SK-N-SH (cell line): ENCODE measurements at regions not wholly inside any gene's neighbourhood (a gene's known extent, or its start where the extent isn't known, plus 50 kb on each side); places are given as distances from the start of the nearest gene placed in this dataset.

Experiments
- CTCF ChIA-PET: fragments of 300-600, 350-600 bp; formaldehyde crosslinking; extraction: SDS; loops from one replicate; lab custom pipeline; 2021; lab: Yijun Ruan, JAX
- POLR2A ChIA-PET: fragments of 350-600 bp; sonication (Branson Sonifier 250); formaldehyde crosslinking; extraction: SDS; loops from one replicate; lab custom pipeline; 2020; ENCODE audit warnings: antibody characterized with exemption, inconsistent platforms; lab: Yijun Ruan, JAX
- DNase-seq: peaks from one replicate; pipeline ENCODE4 v3.0.0; 2012
- H2AFZ ChIP-seq: fragments of 200-600 bp; sonication (generic); 2 replicates; pipeline ENCODE4 v1.8.1; 2016; ENCODE audit warnings: antibody characterized with exemption, mild to moderate bottlenecking, low read depth
- H3F3A ChIP-seq: fragments of 200-600 bp; sonication (generic); replicated peaks from 2 replicates; pipeline ENCODE3; 2016; ENCODE audit warnings: antibody characterized with exemption, mild to moderate bottlenecking; ENCODE audit not compliant: insufficient read depth
- H3K27ac ChIP-seq, 2 experiments: fragments of 200-500 bp in 1 of 2; fragments of 200-600 bp in 1 of 2; sonication (Bioruptor generic) in 1 of 2; sonication (generic), shearing (Covaris generic) in 1 of 2; 2 replicates each; pipeline versions ENCODE4 v1.5.1 to v1.6.1; 2014 to 2016; ENCODE audit warnings: low read depth in 2 of 2, inconsistent platforms in 1 of 2, low read length in 1 of 2, mild to moderate bottlenecking in 1 of 2, mixed read lengths in 1 of 2
- H3K27me3 ChIP-seq: fragments of 200-600 bp; sonication (generic), shearing (Covaris generic); 2 replicates; pipeline ENCODE4 v1.6.1; 2016; ENCODE audit warnings: mixed run types; ENCODE audit not compliant: insufficient read depth
- H3K36me3 ChIP-seq, 2 experiments: fragments of 200-500 bp in 1 of 2; fragments of 200-600 bp in 1 of 2; sonication (Bioruptor generic) in 1 of 2; sonication (generic) in 1 of 2; replicated peaks in 1 of 2; 2 replicates each; pipeline versions ENCODE3 to v1.5.1; 2014 to 2016; ENCODE audit warnings: low read length in 1 of 2, mild to moderate bottlenecking in 1 of 2; ENCODE audit not compliant: insufficient read depth in 2 of 2, control insufficient read depth in 1 of 2
- H3K4me1 ChIP-seq, 2 experiments: fragments of 200-500 bp in 1 of 2; fragments of 200-600 bp in 1 of 2; sonication (Bioruptor generic) in 1 of 2; sonication (generic), shearing (Covaris generic) in 1 of 2; 2 replicates each; pipeline versions ENCODE4 v1.5.1 to v1.6.1; 2014 to 2016; ENCODE audit warnings: low read depth in 1 of 2, low read length in 1 of 2, mixed run types in 1 of 2; ENCODE audit not compliant: insufficient read depth in 2 of 2, control insufficient read depth in 1 of 2
- H3K4me2 ChIP-seq: fragments of 200-600 bp; sonication (generic), shearing (Covaris generic); 2 replicates; pipeline ENCODE4 v1.6.1; 2017; ENCODE audit warnings: mixed run types
- H3K4me3 ChIP-seq, 2 experiments: fragments of 200-500 bp in 1 of 2; fragments of 200-600 bp in 1 of 2; sonication (Bioruptor generic) in 1 of 2; sonication (generic), shearing (Covaris generic) in 1 of 2; 2 replicates each; pipeline versions ENCODE4 v1.5.1 to v1.8.1; 2014 to 2016; ENCODE audit warnings: low read depth in 2 of 2, inconsistent platforms in 1 of 2, low read length in 1 of 2, mild to moderate bottlenecking in 1 of 2, mixed read lengths in 1 of 2, moderate library complexity in 1 of 2
- H3K79me2 ChIP-seq: fragments of 200-600 bp; sonication (generic); 2 replicates; pipeline ENCODE4 v1.8.1; 2017; ENCODE audit warnings: mild to moderate bottlenecking; ENCODE audit not compliant: insufficient read depth
- H3K9ac ChIP-seq: fragments of 200-600 bp; sonication (generic); 2 replicates; pipeline ENCODE4 v1.6.1; 2017; ENCODE audit warnings: mixed run types
- H3K9me2 ChIP-seq: fragments of 200-600 bp; sonication (generic); 2 replicates; pipeline ENCODE4 v1.6.1; 2017; ENCODE audit warnings: mixed run types
- H3K9me3 ChIP-seq: fragments of 200-600 bp; sonication (generic); 2 replicates; pipeline ENCODE4 v1.6.1; 2017; ENCODE audit warnings: mixed run types, mild to moderate bottlenecking, moderate library complexity
- H4K20me1 ChIP-seq: fragments of 200-600 bp; sonication (generic); 2 replicates; pipeline ENCODE4 v1.6.1; 2017; ENCODE audit warnings: mild to moderate bottlenecking, mixed run types; ENCODE audit not compliant: insufficient read depth
- CHD2 ChIP-seq: fragments of 150-350 bp; IDR thresholded peaks from 2 replicates; pipeline ENCODE4 v1.6.1; 2018; ENCODE audit warnings: low read length; ENCODE audit not compliant: partially characterized antibody
- ELF1 ChIP-seq: IDR thresholded peaks from 2 replicates; pipeline ENCODE4 v1.4.0; 2012
- FOXJ3 ChIP-seq: sonication (generic); formaldehyde crosslinking; IDR thresholded peaks from 2 replicates; pipeline ENCODE4 v1.5.1; 2020; ENCODE audit warnings: mild to moderate bottlenecking, missing genetic modification reagents
- GABPA ChIP-seq: IDR thresholded peaks from 2 replicates; pipeline ENCODE4 v1.4.0; 2012; ENCODE audit warnings: low read depth, mild to moderate bottlenecking
- GATA2 ChIP-seq: sonication (generic); formaldehyde crosslinking; IDR thresholded peaks from 2 replicates; pipeline ENCODE4 v1.5.0; 2020; ENCODE audit warnings: mild to moderate bottlenecking, missing genetic modification reagents
- MEF2A ChIP-seq: IDR thresholded peaks from 2 replicates; pipeline ENCODE4 v1.4.0; 2012; ENCODE audit warnings: low read depth, borderline replicate concordance
- NFIC ChIP-seq: IDR thresholded peaks from 2 replicates; pipeline ENCODE4 v1.4.0; 2012; ENCODE audit warnings: borderline replicate concordance
- PBX3 ChIP-seq: IDR thresholded peaks from 2 replicates; pipeline ENCODE4; 2012
- RAD21 ChIP-seq: IDR thresholded peaks from 2 replicates; pipeline ENCODE4 v1.6.1; 2012; ENCODE audit warnings: mild to moderate bottlenecking, low read length
- RCOR1 ChIP-seq: fragments of 150-350 bp; IDR thresholded peaks from 2 replicates; pipeline ENCODE4 v1.6.1; 2017; ENCODE audit warnings: antibody characterized with exemption, low read length
- REST ChIP-seq: IDR thresholded peaks from 2 replicates; pipeline ENCODE4 v1.6.1; 2012; ENCODE audit warnings: mild to moderate bottlenecking, low read depth, low read length, moderate library complexity
- RFX5 ChIP-seq: IDR thresholded peaks from 2 replicates; pipeline ENCODE4 v1.6.1; 2012; ENCODE audit warnings: mild to moderate bottlenecking, improper control_type of control experiment, low read length
- SMC3 ChIP-seq: IDR thresholded peaks from 2 replicates; pipeline ENCODE4 v1.6.1; 2012; ENCODE audit warnings: low read depth, low read length, improper control_type of control experiment
- TAF1 ChIP-seq: IDR thresholded peaks from 2 replicates; pipeline ENCODE4 v1.6.1; 2012; ENCODE audit warnings: low read depth, mild to moderate bottlenecking, low read length, moderate library complexity, borderline replicate concordance
- whole genome bisulfite sequencing: methylation state at CpG from one replicate; pipeline ENCODE4 v1.1.6; 2017; ENCODE audit warnings: low lambda C conversion rate; 5-methylcytosine and 5-hydroxymethylcytosine counted together

- H2AFZ ChIP-seq: no peak overlapping the region
- CTCF ChIA-PET: no interaction called here
- no peak for DNase-seq
- H4K20me1 ChIP-seq: no peaks in the 10 kb centered on the region
- 62% methylated on average over 4 of the region's 4 CpGs for WGBS
- H3K9me2 ChIP-seq: no peaks in the 10 kb centered on the region
- no peak for TF ChIP-seq ELF1
- TF ChIP-seq CHD2: no peak
- no peak for TF ChIP-seq REST
- no peak for TF ChIP-seq RFX5
- TF ChIP-seq RCOR1: no peak
- TF ChIP-seq RAD21: no peak
- no peak for TF ChIP-seq TAF1
- TF ChIP-seq PBX3: no peak
- H3K4me1 ChIP-seq: no peaks in the 10 kb centered on the region
- H3K36me3 ChIP-seq: no peaks in the 10 kb centered on the region
- no peak overlapping the region for H3K4me2 ChIP-seq
- H3K79me2 ChIP-seq: no peaks in the 10 kb centered on the region
- H3K27me3 ChIP-seq: no peaks in the 10 kb centered on the region
- H3K27ac ChIP-seq: no peak overlapping the region
- H3K9me3 ChIP-seq: 0 out of 2 replicates have a peak, but pooled peaks cover 11% of the 10 kb centered on the region
- H3K4me3 ChIP-seq: no peak overlapping the region
- POLR2A ChIA-PET: no interaction called here
- H3F3A ChIP-seq: no peaks in the 10 kb centered on the region
- no peak overlapping the region for H3K9ac ChIP-seq
Measured at GRCh38 chr2:22530131-22530530, 854.8 kb upstream of the KLHL29 start.

- Histone ChIP-seq H3K4me3 (no peak overlapping the region), H3F3A (no peaks in the 10 kb centered on the region), H3K79me2 (no peaks in the 10 kb centered on the region), H3K4me1 (no peaks in the 10 kb centered on the region), H2AFZ (no peak overlapping the region), H3K9ac (no peak overlapping the region), H3K27ac (no peak overlapping the region), H3K4me2 (no peak overlapping the region), H3K9me3 (no peaks in the 10 kb centered on the region), H3K36me3 (no peaks in the 10 kb centered on the region), H3K27me3 (no peaks in the 10 kb centered on the region), H4K20me1 (no peaks in the 10 kb centered on the region), H3K9me2 (no peaks in the 10 kb centered on the region)
- no peak for DNase-seq
- CTCF ChIA-PET: no interaction called here
- 34% methylated on average over 2 of the region's 2 CpGs for WGBS
- POLR2A ChIA-PET: no interaction called here
- TF ChIP-seq RAD21 (no peak), NFIC (no peak), GATA2 (CRISPR knock-in tag) (no peak), MEF2A (no peak), RCOR1 (no peak), FOXJ3 (CRISPR knock-in tag) (no peak), GABPA (no peak), SMC3 (no peak)
Measured at GRCh38 chr2:22536133-22536532, 848.8 kb upstream of the KLHL29 start.
